GM19035 (cell line): ENCODE measurements at regions not wholly inside any gene's neighbourhood (a gene's known extent, or its start where the extent isn't known, plus 50 kb on each side); places are given as distances from the start of the nearest gene placed in this dataset.

ENCODE experiments used
- ATAC-seq: cut with Tn5 transposase; IDR thresholded peaks from one replicate; pipeline ENCODE4 v1.9.1; 2021; ENCODE audit not compliant: unreplicated experiment

GRCh38 chr2:151197184-151198108 lies 64.2 kb downstream of the RBM43 start:
- ATAC-seq, result no peak

GRCh38 chr2:151193576-151193975 lies 68.1 kb downstream of the RBM43 start:
- no peak for ATAC-seq

GRCh38 chr2:151192681-151193080 lies 69.0 kb downstream of the RBM43 start:
- no peak for ATAC-seq

GRCh38 chr2:151191001-151191400 lies 70.7 kb downstream of the RBM43 start:
- ATAC-seq, result no peak

- ATAC-seq, result no peak
Observed at GRCh38 chr2:151189125-151189524, 72.5 kb downstream of the RBM43 start.

- ATAC-seq, result no peak
Observed at GRCh38 chr2:151186011-151186410, 75.7 kb downstream of the RBM43 start.

- ATAC-seq, result no peak
Observed at GRCh38 chr2:151182899-151183809, 78.5 kb downstream of the RBM43 start.

GRCh38 chr2:151182396-151182795 lies 79.3 kb downstream of the RBM43 start:
- ATAC-seq, result no peak

GRCh38 chr2:151181524-151181923 lies 80.1 kb downstream of the RBM43 start:
- ATAC-seq, result no peak

- no peak for ATAC-seq
Observed at GRCh38 chr2:151180123-151180522, 81.5 kb downstream of the RBM43 start.

GRCh38 chr2:151178207-151178606 lies 83.5 kb downstream of the RBM43 start:
- ATAC-seq, result no peak

GRCh38 chr2:151177756-151178155 lies 83.9 kb downstream of the RBM43 start:
- no peak for ATAC-seq

- ATAC-seq, result no peak
Observed at GRCh38 chr2:151176661-151177060, 85.0 kb downstream of the RBM43 start.

GRCh38 chr2:151175864-151176263 lies 85.8 kb downstream of the RBM43 start:
- no peak for ATAC-seq

- ATAC-seq, result no peak
Observed at GRCh38 chr2:151174127-151174526, 87.5 kb downstream of the RBM43 start.

- ATAC-seq, result no peak
Observed at GRCh38 chr2:151171186-151171585, 90.5 kb downstream of the RBM43 start.

GRCh38 chr2:151166410-151166809 lies 95.3 kb downstream of the RBM43 start:
- no peak for ATAC-seq

GRCh38 chr2:151165105-151165684 lies 96.5 kb downstream of the RBM43 start:
- no peak for ATAC-seq

GRCh38 chr2:151161821-151162551 lies 99.7 kb downstream of the RBM43 start:
- no peak for ATAC-seq

GRCh38 chr2:151159109-151159662 lies 102.5 kb downstream of the RBM43 start:
- ATAC-seq, result no peak
